GM18858 (cell line): ENCODE measurements at regions not wholly inside any gene's neighbourhood (a gene's known extent, or its start where the extent isn't known, plus 50 kb on each side); places are given as distances from the start of the nearest gene placed in this dataset.
"Not testable (repeated sequence)": the region's sequence is repeated elsewhere in the genome, so short reads cannot be mapped to it uniquely, and the experiment has no call there.

Experiments used
- ATAC-seq: cut with Tn5 transposase; IDR thresholded peaks from one replicate; pipeline ENCODE4 v1.9.1; 2021; ENCODE audit not compliant: unreplicated experiment

- no peak for ATAC-seq
Measured at GRCh38 chr16:73415286-73415685, 367.4 kb upstream of the ZFHX3 start.

GRCh38 chr16:73414638-73415037, 366.7 kb upstream of the ZFHX3 start:
- ATAC-seq = no peak

DNA sequence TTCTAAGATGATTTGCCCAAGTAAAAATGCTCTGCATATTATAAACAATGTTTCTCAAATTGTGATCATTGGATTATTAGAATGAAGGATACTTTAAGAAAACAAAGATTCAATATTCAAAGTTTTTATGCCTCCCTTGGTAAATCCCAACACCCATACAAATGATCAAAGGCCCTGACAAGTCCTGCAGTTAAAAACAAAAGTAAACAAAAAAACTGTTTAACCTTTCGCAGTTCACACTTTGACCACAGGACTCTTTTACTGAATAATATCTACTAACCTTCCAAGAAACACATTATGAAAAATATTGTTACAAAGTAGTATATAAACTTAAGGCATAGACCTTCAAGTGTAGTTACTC, 365.9 kb upstream of the ZFHX3 start:
- ATAC-seq = no peak

DNA sequence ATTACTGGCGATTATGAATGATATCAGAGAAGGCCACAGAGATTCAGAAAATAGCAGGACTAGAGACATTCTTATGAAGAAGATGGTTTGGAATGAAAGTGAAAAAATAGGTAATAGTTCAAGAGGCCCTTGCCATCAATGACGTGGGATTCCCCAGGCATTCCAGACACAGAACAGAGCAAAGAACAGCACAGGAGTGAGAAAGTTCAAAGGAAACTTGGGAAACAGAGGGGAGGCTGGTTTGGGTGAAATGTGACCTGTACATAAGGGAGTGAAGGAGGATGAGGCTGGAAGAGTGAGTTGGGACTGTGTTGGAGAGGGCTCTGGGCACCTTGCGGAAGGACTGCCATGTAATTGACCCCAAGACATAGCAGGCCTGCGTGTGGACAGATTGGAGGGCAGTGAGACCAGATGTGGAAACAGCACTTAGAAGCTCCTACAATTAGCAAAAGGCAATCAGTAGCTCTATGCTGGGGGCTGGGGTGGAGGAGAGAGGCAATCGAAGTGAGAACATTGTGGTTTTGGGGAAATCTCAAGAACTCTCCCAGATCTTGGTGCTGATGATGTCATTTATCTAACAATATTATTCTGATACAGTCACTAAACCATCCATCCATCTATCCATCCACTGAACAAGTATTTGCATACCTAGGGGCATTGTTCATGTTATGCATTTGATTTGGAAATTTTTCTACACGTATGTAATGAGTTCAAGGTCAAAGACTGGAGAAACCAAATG, 365.3 kb upstream of the ZFHX3 start:
- ATAC-seq = no peak

- no peak for ATAC-seq
Measured at GRCh38 chr16:73412416-73412815, 364.5 kb upstream of the ZFHX3 start.

DNA sequence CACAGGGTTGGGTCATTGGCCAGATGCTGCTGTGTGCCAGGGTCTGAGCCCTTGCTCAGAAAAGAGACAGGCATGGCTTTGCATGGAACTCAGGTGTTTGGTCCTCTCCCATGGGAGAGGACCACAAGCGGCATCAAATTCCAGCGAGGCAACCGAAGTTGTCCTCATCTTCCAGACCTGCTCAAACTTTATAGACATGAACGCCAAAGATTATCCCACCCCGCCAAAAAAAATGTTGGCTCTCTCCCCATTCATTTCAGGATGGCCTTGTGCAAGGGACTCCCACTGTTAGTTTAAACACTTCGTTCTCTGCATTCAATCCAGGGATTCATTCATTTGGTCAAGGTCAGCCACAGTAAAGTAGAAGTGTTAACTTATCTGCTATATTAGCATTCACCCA, 360.8 kb upstream of the ZFHX3 start:
- no peak for ATAC-seq

GRCh38 chr16:73408311-73408710, 360.4 kb upstream of the ZFHX3 start:
- no peak for ATAC-seq

- no peak for ATAC-seq
Measured at GRCh38 chr16:73405851-73406250, 357.9 kb upstream of the ZFHX3 start.

DNA sequence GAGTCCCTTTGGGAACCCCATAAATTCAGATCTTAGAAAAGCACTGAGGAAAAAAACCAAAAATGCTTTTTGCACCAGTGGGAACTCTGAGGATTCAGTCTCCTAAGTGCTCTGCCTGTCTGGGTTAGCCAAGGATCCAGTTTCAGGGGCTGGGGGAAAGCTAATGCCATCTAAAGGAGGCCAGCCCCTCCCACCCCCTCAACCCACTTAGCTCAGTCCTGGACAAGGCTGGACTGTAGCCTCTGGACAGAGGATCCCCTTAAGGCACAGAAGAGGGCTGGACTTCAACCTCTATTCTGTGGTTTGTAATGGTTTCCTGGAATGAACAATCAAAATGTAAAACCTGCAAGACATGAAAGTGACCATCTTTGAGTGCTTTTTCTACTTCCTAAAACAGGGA, 356.1 kb upstream of the ZFHX3 start:
- no peak for ATAC-seq

DNA sequence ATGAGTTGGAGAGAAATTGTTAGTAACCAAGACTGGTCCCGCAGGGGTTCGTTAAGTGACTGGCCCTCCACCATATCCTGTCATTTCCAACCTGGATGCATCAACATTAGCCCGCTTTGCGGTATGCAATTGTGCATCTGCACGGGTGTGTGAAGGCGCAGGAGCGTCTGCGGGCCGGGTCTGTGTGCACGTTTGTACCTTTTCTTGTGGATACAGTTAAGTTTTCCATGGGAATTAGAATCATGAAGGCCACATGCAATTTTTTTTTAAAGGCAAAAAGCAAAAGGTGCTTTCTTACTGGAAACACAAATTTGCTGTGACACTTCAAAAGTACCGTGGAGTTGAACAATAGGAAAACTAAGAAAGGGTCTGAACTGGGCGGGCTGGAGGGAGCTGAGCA, 355.4 kb upstream of the ZFHX3 start:
- ATAC-seq = no peak

DNA sequence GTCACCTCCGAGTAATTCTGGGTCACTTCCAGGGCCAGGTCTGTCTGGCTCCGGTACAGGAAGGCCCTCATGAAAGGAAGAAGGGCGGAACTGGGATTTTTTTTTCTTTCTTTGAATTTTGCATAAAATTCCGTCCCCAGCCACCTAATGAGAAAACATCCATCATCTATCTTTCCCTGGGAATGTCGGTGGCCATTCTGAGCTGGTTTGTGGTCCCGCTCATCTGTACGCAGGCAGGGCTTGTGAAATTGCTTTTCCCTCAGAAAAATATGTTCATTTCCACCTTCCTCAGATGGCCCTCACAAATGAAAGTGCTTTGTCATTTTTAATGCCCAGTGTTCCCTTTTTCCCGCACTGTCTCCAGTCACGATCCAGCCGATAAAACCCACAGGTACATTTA, 353.0 kb upstream of the ZFHX3 start:
- no peak for ATAC-seq

DNA sequence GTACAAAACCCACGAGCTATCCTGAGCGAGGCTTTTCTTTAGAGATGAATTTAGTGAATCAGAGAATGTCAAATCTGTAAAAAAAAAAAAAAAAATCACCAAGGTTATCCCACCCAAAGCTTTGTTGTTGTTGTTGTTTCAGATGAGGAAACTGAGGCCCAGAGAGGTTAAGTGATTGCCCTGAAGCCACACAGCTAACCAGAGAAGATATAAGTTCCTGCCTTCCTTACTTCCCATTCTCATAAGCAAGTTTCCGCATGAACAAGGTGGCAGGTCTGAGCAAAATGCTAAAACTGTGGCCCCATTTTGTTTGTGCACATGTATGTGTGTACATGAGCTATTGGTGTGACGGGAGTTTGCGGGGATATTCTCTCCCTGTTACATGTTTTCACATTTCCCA, 352.1 kb upstream of the ZFHX3 start:
- ATAC-seq = no peak

- no peak for ATAC-seq
Measured at GRCh38 chr16:73399486-73399885, 351.6 kb upstream of the ZFHX3 start.

DNA sequence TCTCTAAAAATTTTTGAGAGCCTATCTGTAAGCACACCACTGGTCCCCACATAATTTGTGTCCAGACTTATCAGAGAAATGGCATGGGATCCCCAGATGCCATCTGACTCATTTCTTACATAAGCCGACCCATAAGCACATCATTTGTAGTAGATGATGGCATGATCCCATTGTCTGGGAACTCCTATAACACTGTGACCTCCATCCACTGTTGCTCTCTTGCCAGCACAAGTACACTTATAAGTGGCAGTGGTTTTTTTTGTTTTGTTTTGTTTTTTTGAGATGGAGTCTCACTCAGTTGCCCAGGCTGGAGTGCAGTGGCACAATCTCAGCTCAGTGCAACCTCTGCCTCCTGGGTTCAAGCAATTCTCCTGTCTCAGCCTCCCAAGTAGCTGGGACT, 350.7 kb upstream of the ZFHX3 start:
- ATAC-seq = not testable (repeated sequence)

DNA sequence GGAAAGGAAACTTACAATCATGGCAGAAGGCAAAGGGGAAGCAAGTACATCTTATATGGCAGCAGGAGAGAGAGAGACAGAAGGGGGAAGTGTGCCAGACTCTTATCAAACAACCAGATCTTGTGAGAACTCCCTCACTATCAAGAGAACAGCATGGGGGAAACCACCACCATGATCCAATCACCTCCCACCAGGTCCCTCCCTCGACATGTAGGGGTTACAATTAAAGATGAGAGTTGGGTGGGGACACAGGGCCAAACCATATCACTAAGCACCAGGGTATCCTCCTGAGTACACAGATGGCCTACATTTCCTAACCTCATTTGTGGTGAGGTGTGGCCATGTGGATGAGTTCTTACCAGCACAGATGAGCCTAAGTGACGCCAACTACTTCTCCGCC, 348.6 kb upstream of the ZFHX3 start:
- no peak for ATAC-seq

- no peak for ATAC-seq
Measured at GRCh38 chr16:73390936-73391335, 343.0 kb upstream of the ZFHX3 start.

- ATAC-seq = no peak
Measured at GRCh38 chr16:73390491-73390890, 342.6 kb upstream of the ZFHX3 start.

- no peak for ATAC-seq
Measured at GRCh38 chr16:73389085-73389484, 341.2 kb upstream of the ZFHX3 start.

GRCh38 chr16:73387979-73388378, 340.1 kb upstream of the ZFHX3 start:
- ATAC-seq = no peak

GRCh38 chr16:73385696-73386095, 337.8 kb upstream of the ZFHX3 start:
- ATAC-seq = no peak

DNA sequence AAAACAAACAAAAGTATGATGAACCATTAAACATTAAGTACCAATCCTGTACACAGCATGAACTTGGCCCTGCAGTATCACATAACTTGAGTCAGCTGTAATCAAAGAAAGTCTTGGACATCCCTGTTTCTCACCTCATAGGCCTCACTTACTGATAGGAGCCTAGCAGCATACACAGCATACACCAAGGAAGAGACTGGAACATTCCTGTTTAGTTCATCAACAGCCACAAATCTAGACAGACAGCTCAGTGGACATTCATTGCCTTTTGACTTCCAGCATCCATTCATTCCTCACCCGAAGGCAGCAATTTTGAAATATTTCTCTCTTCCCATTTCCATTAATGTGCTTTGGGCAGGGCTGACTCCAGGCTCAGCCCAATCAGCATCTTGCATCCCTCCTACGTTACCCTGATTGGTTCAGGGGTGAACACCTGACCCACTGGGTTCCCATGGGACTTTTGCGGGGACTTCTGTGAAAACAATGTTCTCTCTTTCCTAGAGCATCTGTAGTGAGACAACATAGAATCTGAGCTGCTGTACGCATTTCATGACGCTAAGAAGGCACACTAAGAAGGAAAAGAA, 336.7 kb upstream of the ZFHX3 start:
- no peak for ATAC-seq

DNA sequence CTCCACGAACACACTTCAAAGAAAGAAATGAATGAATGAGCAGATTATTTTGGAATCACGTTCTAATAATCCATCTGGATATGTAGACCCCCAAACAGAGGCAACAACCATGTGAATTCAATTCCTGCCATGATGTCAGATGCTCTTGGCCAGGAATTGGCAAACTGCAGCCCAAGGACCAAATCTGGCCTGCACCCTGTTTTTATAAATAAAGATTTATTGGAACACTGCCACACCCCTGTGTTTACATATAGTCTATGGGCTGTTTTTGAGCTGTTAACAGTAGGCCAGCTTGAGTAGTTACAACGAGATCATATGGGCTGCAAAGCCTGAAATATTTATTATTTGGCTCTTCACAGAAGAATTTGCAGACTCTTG, 336.0 kb upstream of the ZFHX3 start:
- ATAC-seq = no peak
